Smooth muscle cell (in vitro differentiated cells): ENCODE measurements at regions not wholly inside any gene's neighbourhood (a gene's known extent, or its start where the extent isn't known, plus 50 kb on each side); places are given as distances from the start of the nearest gene placed in this dataset.
A peak's percentile ranks its signal among the peaks of the same experiment; 100 is the strongest.

Experiments
- DNase-seq: peaks from one replicate; lab custom pipeline; 2025; ENCODE audit not compliant: unreplicated experiment; lab: John Stamatoyannopoulos, UW
- H2AFZ ChIP-seq: fragments of 200-600 bp; sonication (generic); 2 replicates; pipeline ENCODE4 v1.6.0; 2016; ENCODE audit warnings: antibody characterized with exemption, low read depth, mild to moderate bottlenecking
- H3F3A ChIP-seq: fragments of 200-600 bp; sonication (generic); 2 replicates; pipeline ENCODE4 v1.6.0; 2017; ENCODE audit warnings: antibody characterized with exemption, low read depth
- H3K27ac ChIP-seq: fragments of 200-600 bp; sonication (generic); 2 replicates; pipeline ENCODE4 v1.5.1; 2016; ENCODE audit warnings: low read depth, mild to moderate bottlenecking
- H3K27me3 ChIP-seq: fragments of 200-600 bp; sonication (generic); 2 replicates; pipeline ENCODE4 v1.6.1; 2016; ENCODE audit warnings: low read depth, mild to moderate bottlenecking
- H3K36me3 ChIP-seq: fragments of 200-600 bp; sonication (generic); 2 replicates; pipeline ENCODE4 v1.5.1; 2016; ENCODE audit warnings: low read depth
- H3K4me1 ChIP-seq: fragments of 200-600 bp; sonication (generic); 2 replicates; pipeline ENCODE4 v1.5.1; 2016; ENCODE audit warnings: low read depth
- H3K4me2 ChIP-seq: fragments of 200-600 bp; sonication (generic); 2 replicates; pipeline ENCODE4 v1.6.0; 2016; ENCODE audit warnings: mild to moderate bottlenecking
- H3K4me3 ChIP-seq: fragments of 200-600 bp; sonication (generic); 2 replicates; pipeline ENCODE4 v1.5.1; 2016; ENCODE audit warnings: mild to moderate bottlenecking
- H3K79me2 ChIP-seq: fragments of 200-600 bp; sonication (generic); 2 replicates; pipeline ENCODE4 v1.6.0; 2016; ENCODE audit warnings: low read depth, mild to moderate bottlenecking
- H3K9ac ChIP-seq: fragments of 200-600 bp; sonication (generic); 2 replicates; pipeline ENCODE4 v1.6.0; 2016; ENCODE audit warnings: low read depth
- H3K9me3 ChIP-seq: fragments of 200-600 bp; sonication (generic); replicated peaks from 2 replicates; pipeline ENCODE4 v1.5.1; 2016; ENCODE audit warnings: low read depth
- H4K20me1 ChIP-seq: fragments of 200-600 bp; sonication (generic); 2 replicates; pipeline ENCODE4 v1.6.0; 2016; ENCODE audit warnings: low read depth
- CTCF ChIP-seq: fragments of 200-600 bp; sonication (generic); IDR thresholded peaks from 2 replicates; pipeline ENCODE4 v1.5.1; 2017; ENCODE audit warnings: borderline replicate concordance, mild to moderate bottlenecking, antibody characterized with exemption; ENCODE audit not compliant: insufficient read depth, poor library complexity, severe bottlenecking
- WGBS: methylation state at CpG from one replicate; pipeline ENCODE4 v1.1.7; 2016; ENCODE audit warnings: low lambda C conversion rate; 5-methylcytosine and 5-hydroxymethylcytosine counted together

- 76% methylated on average over 3 of the region's 3 CpGs for WGBS
- no peaks in the 10 kb centered on the region for H3K9me3 ChIP-seq
- no peak overlapping the region for H3K9ac ChIP-seq
- H3K4me2 ChIP-seq: no peak overlapping the region
- H3K27me3 ChIP-seq: no peaks in the 10 kb centered on the region
- no peak overlapping the region for H3K27ac ChIP-seq
- H3K36me3 ChIP-seq: no peaks in the 10 kb centered on the region
- DNase-seq: no peak
- H4K20me1 ChIP-seq: no peaks in the 10 kb centered on the region
- no peaks in the 10 kb centered on the region for H3F3A ChIP-seq
- no peak for TF ChIP-seq CTCF
- no peaks in the 10 kb centered on the region for H3K4me1 ChIP-seq
- H2AFZ ChIP-seq: no peak overlapping the region
- H3K4me3 ChIP-seq: no peak overlapping the region
- H3K79me2 ChIP-seq: no peaks in the 10 kb centered on the region
Observed at GRCh38 chr12:39102474-39103209, 197.3 kb upstream of the CPNE8 start.

- H4K20me1 ChIP-seq: no peaks in the 10 kb centered on the region
- no peak overlapping the region for H2AFZ ChIP-seq
- no peak overlapping the region for H3K9ac ChIP-seq
- H3K4me1 ChIP-seq: no peaks in the 10 kb centered on the region
- no peaks in the 10 kb centered on the region for H3K36me3 ChIP-seq
- no peak for DNase-seq
- no peaks in the 10 kb centered on the region for H3K9me3 ChIP-seq
- no peak overlapping the region for H3K4me2 ChIP-seq
- TF ChIP-seq CTCF: no peak
- WGBS: 89% methylated on average over 2 of the region's 2 CpGs
- no peak overlapping the region for H3K27ac ChIP-seq
- no peaks in the 10 kb centered on the region for H3K79me2 ChIP-seq
- no peak overlapping the region for H3K4me3 ChIP-seq
- H3F3A ChIP-seq: no peaks in the 10 kb centered on the region
- H3K27me3 ChIP-seq: no peaks in the 10 kb centered on the region
Observed at GRCh38 chr12:39095636-39096330, 190.4 kb upstream of the CPNE8 start.

- Histone ChIP-seq H3K27me3 (no peaks in the 10 kb centered on the region), H3K79me2 (no peaks in the 10 kb centered on the region), H3K9ac (no peak overlapping the region), H3K4me3 (no peak overlapping the region), H3K9me3 (no peaks in the 10 kb centered on the region), H3F3A (no peaks in the 10 kb centered on the region), H3K27ac (no peak overlapping the region), H3K36me3 (no peaks in the 10 kb centered on the region), H3K4me2 (no peak overlapping the region), H2AFZ (peak overlapping the region; percentile 62), H3K4me1 (no peaks in the 10 kb centered on the region), H4K20me1 (no peaks in the 10 kb centered on the region)
- no peak for DNase-seq
- no peak for TF ChIP-seq CTCF
- WGBS: 85% methylated on average over 1 of the region's 1 CpG
Observed at GRCh38 chr12:39081910-39082309, 176.5 kb upstream of the CPNE8 start.
